ENCODE measurements at regions not wholly inside any gene's neighbourhood (a gene's known extent, or its start where the extent isn't known, plus 50 kb on each side); places are given as distances from the start of the nearest gene placed in this dataset.
"Not testable (repeated sequence)": the region's sequence is repeated elsewhere in the genome, so short reads cannot be mapped to it uniquely, and the experiment has no call there.

DNA sequence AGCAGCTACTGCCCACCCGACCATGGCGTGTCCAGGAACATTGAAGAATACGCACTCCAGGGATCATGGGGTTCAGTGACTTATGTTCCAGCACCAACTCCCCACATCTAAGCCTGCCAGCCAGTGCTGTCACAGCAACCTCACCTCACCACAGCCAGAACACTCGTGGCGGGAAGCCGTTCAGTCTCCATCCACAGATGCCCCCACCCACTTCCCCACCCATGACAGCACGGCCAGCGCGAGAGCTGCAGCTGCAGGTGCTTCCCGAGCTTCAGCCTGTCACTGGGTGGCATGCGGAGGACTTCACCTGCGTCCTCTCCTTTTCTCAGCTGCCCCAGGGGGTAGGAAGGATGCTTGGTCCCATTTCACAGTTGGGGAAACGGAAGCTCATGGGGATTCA is 50.3 kb downstream of the RBFOX3 start:
- DNase-seq: no peak

DNA sequence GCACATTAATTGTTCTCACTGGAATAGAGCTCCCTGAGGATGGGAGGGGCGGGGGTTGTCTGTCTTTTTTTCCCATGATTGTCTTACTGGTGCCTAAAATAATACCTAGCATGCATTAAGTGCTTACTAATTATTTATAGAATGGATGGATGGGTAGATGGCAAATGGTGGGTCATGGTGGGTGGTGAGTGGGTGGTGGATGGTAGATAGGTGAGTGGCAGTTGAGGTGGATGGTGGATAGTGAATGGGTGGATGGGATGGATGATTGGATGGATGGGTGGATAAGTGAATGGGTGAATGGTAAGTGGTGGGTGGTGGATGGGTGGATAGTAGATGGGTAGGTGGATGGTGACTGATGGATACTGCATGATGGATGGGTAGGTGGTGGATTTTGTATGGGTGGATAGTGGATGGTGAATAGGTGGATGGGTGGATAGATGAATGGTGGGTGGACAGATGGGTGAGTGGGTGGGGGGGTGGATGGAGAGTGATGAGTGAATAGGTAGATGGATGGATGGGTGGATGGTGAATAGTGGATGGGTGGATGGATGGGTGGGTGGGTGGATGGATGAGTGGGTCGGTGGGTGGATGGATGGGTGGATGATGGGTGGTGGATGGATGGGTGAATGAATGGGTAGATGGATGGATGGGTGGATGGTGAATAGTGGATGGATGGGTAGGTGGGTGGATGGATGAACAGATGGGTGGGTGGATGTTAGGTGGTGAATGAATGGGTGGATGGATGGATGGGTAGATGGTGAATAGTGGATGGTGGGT is 51.6 kb downstream of the RBFOX3 start:
- DNase-seq: no peak

DNA sequence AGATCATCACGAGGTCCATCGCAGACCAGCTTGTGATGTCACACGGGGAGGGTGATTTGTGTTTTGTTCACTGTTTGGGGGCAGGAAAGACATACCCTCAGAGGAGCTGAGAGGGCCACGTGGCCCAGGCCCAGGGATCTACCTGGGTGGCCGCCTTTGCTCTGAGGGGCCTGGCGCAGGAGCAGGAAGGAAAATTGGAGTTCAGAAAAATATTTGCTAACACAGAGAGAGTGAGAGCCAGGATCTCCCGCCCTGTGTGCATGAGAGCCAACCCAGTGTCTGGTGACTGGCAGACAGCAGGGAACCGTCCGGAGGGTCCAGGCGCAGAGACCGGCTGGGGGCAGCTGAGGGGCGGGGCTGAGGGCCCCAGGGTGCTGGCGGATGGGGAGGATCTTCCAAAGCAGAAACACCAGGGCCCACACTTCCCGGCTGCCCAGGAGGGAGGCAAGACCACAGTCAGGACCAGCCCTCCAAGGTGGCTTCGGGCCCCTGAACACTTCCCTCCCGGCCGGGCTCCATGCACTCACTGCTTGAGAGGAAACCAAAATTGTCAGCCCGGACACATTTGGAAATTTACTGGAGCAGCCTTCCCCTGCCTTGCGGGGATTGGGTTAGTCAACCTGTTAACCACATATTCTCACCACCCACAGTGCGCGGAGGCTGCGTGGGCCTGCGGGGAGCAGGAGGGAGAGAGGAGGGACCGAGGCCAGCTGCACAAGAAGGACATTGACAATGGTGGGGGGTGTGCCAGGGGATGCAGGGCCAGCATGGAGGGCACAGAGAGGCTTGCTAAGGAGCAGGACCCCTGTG is 52.6 kb downstream of the RBFOX3 start:
- DNase-seq: no peak

DNA sequence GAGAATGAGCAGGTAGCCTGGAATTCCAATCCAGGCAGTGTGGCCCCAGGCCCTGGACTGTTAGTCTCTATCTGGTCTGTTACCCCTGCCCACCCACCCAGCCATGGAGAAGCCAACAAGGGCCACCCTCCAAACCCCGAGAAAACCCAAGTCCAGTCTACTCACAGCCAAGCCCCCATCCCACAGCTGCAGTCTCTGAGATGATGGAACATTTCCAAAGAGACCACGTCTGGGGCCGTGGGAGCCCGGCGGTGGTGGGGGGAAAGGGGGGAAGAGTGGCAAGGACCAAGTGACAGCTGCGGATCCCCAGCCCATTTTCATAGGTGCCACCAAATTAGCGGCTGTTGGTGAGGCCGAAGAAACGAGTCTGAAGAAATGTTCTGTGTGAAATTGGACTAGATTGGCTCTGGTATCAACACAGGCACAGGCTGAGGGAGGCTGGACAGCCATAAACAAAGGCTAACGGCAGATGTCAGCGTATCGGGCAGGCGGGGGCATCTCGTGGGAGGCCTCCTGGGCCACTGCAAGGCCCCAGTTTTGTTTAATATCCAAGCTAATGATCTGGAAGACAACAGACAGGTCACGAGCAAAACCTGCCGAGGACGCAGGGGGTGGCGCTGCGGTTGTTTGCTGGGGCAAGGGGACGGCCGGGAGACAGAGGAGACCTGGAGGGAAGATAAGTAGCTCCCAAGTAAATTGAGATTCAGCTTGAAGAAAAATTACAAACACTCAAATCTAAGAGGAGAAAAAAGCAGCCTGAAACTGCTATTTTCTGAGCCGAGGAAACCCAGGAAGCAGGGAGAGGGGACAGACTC is 53.4 kb downstream of the RBFOX3 start:
- no peak for DNase-seq

DNA sequence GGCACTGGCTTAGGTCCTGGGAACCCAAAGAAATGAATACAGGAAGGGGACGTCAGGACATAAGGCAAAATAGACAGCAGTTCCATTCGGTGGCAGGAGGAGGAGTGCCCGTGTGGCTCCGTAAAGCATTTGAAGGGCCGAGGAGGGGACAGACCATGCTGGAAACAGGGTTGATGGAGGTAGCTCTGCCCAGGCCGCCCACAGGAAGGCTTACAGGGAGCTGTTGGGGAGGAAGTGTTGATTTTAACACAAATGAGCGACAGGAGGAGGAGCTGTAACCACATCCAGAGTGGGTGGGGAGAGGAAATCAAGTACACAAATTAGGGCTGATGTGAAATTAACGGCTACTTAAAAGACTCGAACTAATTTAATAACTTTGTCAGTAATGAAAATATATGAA is 54.6 kb downstream of the RBFOX3 start:
- no peak for DNase-seq

DNA sequence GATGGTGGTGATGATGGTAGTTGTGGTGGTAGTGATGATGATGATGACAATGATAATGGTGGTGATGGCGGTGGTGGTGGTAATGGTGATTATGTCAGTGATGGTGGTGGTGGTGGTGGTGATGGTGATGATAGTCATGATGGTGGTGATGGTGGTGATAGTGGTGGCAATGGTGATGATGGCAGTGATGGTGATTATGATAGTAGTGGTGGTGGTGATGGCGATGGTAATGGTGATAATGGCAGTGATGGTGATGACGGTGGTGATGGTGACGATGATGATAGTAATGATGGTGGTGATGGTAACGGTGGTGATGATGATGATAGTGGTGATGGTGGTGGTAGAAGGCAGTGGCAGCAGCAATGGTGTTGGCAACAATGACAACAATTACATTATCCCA is 55.3 kb downstream of the RBFOX3 start:
- no peak for DNase-seq

DNA sequence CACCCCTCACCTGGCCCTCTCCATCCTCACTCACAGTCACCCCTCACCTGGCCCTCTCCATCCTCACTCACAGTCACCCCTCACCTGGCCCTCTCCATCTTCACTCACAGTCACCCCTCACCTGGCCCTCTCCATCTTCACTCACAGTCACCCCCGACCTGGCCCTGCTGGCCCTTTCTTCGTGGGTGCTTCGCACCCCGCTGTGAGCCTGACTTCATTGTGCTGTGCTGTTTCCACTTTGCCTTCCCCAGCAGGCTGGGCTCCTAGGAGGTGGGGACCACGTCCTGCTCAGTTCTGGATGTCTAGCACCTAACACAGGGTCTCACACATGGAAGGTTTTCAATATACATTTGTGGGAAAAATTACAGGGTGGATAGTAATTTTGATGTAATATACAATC is 56.5 kb downstream of the RBFOX3 start:
- not testable (repeated sequence) for DNase-seq

DNA sequence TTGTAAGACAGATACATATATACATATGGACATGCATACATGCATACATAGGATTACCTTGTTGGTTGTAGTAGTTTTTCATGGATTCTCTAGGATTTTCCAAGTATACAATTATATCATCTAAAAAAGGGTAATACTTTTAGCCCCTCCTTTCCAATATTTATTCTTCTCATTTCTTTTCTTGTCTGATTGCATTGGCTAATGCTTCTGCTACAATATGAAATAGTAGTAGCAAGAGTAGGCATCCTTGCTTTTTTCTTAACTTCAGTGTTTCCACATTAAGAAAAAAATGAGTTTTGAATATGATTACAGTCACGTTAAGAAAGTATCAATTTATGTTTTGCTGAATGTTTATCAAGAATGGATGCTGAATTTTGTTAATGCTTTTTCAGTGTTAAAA is 58.0 kb downstream of the RBFOX3 start:
- no peak for DNase-seq

DNA sequence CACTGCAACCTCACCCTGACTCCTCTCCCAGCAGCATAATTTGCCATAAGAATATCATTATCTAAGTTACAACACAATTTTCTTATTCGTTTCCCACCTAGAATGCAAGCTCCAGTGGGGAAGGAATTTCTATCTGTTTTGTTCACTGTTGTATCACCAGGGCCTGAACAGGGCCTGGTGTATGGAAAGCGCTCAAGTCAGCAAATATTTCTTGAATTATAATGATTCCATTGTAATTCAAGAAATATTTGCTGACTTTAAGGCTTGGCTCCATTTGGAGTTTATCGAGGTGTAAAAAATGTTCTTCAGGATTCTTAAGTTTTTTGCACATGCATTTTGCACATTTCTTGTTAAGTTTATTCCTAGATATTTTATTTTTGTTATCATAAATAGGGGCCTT is 58.4 kb downstream of the RBFOX3 start:
- DNase-seq: no peak

DNA sequence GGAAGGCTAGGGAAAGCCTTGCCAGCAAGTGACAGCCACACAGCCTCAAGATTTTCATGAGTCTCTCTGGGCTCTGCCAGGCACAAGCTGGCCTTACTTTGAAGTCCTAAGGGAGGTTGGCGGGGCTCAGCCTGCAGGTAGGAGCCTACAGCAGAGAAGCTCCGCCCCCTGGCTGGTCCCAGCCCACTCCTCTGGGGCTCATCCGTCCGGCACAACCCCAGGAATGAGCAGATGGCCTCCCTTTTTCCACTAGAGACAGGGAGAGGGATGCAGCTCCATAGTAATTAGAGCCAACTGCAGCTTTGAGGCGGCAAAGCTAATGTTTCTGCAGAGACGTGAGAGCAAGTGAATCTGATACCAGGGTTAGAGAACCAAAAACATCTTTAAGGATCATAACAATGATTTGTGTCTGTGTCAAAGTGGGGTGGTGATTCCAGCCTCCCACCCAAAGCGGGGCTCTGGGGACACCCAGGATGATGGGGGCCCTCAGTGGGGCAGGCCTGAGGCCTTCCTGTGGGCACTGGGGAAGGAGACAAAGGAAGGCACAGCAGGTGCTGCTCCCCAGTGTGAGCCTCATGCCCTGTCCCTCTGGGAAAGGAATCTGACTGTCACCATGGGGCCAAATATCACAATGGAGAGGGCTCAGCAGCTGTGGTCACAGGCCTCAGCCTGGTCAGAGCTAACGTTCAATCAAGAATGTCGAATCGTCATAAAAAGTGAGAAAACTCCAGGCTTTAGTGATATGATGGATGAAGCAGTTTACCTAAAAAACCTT is 61.5 kb downstream of the RBFOX3 start:
- no peak for DNase-seq

DNA sequence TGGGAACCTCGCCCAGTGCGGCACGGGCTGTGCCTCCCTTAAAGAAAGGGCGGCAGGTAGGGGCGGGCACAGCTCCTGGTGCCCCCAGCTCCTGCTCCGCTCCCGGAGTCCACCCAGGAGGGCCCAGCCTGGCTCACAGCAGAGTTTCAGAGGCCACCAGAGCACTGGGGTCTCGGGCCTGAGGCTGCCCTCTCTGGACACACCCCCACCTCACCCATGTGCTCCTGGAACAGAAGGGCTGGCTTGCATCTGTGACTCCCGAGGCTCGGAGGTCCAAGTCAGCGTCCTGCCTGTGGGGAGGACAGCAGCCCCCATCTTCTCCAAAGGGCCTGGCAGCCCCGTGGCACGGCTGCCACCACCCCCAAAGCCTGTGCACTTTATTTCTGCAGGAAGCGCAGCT is 62.7 kb downstream of the RBFOX3 start:
- DNase-seq: no peak

DNA sequence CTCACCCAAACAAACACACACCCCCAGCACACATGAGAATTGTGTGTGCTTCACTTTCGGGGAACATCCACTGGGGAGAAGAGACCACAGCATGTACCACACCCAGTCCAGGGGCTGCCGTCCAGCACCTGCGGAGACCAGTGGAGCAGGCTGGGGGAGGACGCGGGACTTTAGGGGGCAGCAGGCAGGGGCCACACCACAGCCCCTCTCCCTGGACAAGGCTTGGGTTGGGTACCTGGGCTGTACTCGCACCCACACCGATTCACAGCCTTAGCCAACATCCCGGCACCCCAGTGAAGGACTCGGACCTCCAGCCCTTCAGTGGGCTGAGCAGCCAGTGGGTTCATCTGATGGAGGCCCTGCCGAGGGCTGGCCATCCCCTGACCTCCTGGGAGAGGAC is 63.3 kb downstream of the RBFOX3 start:
- DNase-seq: no peak

DNA sequence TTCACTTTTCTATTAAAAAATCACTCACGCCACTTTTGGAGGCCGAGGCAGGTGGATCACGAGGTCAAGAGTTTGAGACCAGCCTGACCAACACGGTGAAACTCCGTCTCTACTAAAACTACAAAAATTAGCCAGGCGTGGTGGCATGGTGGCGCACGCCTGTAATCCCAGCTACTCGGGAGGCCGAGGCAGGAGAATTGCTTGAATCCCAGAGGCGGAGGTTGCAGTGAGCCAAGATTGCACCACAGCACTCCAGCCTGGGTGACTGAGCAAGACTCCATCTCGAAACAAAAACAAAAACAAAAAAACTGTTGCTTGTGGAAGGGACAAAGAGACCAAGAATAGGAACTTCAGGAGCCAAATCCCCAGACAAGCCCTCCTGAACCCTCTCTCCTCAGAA is 63.7 kb downstream of the RBFOX3 start:
- DNase-seq: not testable (repeated sequence)

DNA sequence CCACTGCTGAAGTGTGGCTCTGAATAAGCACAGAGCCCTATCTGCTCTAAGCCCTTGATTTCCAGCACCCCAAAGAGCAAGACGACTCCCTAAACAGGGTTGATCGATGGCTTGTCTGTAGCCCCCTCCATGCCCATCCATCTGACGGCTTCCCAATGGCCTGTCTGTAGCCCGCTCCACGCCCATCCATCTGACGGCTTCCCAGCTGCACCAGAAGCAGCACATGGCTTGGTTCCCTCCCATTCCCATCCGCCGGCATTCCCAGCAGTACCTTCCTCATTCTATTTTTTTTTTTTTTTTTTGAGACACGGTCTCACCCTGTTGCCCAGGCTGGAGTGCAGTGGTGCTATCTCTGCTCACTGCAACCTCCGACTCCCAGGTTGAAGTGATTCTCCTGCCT is 64.5 kb downstream of the RBFOX3 start:
- DNase-seq: no peak

DNA sequence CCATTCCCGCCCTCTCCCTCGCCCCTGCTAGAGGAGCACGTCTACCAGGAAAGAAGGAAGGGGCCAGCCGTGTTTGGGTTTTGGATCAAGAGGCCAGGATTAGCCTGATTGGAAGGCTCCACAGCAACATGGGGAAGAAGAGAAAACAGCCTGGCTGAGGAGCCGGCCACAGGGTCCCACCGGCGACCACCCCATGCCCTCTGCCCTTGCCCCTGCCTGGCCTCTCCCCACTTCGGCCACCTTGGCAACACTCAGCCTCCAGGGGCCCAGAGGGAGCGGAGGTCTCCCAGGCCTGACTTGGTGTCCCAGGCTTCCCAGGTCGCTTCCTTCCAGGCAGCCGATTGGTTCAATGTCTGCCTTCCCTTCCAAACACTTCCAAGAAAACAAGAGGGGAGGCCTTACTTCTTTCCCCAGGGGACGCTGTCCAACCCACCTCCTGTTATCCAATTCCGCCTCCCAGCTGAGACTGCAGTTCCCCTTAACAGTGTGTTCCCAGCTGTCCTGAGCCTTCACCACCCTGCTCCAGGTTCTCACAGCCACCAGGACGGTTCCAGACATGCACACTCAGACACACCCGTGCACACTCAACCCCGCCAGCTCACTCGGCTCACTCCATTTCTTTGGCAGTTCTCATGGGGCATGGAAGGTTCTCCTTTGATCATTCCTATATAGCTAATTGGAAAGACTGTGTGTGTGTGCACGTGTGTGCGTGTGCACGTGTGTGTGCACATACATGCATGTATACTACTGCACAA is 65.4 kb downstream of the RBFOX3 start:
- no peak for DNase-seq

DNA sequence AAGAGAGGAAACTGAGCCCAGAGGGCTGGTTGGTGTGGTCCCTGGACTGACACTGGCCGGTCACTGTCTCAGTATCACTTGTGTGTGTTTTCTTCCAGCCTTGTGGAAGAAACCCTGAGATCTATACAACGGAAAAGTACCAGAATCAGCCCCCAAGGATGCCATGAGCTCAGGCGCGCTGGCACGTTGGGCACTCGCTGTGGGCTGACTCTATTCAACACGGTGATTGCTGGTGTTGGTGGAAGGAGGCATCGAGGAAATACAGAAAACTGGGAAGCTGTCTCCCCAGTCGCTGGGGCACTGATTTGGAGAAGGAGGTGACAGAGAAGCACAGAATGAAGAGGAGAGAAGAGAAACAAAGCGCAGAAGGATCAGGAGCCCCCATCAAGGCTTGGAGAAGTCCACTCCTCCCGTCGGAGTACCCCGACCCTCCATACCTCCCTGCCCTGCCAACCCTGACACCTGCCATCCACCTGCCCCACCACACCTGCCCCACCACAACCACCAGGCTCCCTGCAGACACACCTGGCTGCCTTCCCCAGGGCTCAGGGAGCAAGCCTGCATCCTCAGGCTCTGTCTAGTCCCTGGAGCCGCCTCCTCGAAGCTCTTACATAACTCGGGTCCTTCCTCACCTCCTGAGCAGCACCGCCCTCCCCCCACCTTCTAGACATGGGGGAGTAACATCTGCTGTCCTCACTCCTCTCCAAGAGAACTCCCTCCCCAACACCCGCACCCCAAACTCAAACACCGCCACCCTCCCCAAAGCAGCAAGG is 66.5 kb downstream of the RBFOX3 start:
- DNase-seq: no peak

DNA sequence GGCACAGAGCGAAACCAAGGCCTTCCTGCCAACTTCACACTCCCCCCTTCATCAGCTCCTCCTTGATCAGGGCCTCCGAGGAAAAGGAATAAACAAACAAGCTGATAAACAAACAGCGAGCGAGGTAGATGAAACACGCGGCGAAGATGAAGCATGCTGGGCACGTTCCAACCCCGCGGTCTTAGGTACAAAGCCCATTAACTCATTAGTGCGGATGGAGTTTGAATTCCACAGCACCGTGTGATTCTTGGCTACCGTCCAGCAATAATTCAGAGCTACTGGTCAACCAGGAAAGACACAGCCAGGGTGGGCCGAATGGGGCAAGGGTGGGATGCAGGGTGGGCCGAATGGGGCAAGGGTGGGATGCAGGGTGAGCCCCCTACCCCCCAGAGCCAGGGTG is 67.3 kb downstream of the RBFOX3 start:
- no peak for DNase-seq

DNA sequence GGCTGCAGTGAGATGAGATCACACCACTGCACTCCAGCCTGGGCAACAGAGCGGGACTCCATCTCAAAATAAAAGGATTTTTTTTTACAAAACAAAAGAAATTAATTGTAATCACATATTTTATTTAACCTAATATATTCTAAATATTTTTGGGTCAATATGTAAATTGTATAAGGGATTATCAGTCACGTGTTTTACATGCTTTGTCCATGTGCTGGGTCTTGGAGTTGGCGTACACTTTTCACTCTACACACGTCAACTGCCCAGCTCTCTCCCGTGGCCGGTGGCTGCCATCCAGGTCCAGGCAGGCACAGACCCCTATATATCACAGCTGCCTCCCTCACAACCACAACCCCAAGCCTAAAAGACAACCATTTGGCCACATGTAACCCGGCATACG is 68.1 kb downstream of the RBFOX3 start:
- no peak for DNase-seq

DNA sequence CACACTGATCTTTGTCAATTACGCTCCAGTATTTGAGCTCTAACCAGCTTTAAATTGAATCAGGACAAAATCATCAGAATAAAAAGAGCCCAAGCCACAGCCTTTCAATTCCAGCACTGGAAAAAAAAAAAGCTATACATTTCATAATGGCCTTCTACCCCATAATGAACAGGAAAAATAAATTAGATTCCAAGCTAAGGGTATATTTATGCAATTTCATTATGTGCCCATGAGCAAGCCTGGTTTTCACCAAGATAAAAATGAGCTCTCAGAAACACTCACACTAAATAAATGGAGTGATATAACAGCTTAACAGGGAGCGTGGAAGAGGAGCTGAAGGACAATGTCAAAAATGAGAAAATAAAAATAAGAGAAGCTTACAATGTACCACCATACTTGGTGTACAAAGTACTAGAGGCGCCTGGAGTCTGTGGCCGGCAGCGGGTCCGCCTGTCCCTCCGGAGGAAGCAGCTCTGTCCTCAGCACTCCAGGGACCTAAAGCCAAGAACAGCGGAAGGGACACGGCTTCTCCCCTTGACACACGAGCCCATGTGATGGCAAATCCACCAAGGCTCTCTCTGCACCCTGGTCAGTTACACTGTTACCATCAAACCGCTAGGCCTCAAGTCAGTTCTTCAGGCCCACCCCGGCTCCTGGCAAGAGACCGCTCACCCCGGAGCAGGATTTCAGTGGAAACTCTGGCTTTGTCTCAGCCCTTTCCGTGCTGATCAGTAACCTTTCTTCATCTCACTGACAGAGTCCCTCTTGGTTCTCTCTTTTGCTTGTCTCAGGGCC is 69.6 kb downstream of the RBFOX3 start:
- DNase-seq: no peak

DNA sequence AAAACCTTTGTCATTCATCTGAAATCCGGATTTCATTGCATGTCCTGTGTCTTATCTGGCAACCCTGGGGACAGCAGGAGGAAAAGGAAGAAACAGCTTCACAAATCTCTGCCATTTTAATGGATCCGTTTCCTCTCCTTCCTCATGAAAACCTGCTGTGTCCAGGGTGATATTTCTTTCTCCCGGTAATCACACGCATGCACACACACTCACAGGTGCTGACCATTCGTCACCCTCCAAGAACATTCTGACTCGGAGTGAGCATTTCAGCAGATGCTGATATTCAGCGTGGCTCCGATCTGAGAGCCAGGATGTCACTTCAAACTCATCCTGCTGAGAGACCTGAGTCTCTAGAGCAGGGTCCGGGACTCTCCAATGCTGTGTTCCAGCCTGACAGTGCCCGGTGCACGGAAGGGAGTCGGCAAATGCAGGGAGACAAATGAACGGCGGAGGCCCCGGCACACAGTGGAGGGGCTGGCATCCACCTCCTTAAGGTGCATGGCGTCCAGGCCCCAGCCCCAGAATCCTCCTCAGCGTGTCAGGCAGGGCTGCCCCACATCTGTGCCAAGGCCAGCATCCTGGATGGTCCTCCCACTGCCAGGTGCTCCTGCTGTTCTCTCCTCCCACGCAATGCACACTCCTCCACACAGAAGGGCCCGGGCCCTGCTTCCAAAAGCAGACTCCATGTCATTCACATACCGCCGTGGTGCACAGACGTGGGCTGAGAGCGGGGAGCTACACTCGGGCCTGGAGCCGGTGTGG is 70.7 kb downstream of the RBFOX3 start:
- no peak for DNase-seq
